GM12878 (cell line): ENCODE measurements at regions not wholly inside any gene's neighbourhood (a gene's known extent, or its start where the extent isn't known, plus 50 kb on each side); places are given as distances from the start of the nearest gene placed in this dataset.

ENCODE experiments used
- ATAC-seq: fragments of 200-7000 bp; cut with Tn5 transposase; 3 replicates; pipeline ENCODE4 v1.9.1; 2020; ENCODE audit warnings: mild to moderate bottlenecking, moderate library complexity
- BruUV-seq: library from RNA; stranded (reverse); fragments of 400-500 nt; replicated peaks from 2 replicates; lab custom pipeline; 2021; lab: Mats Ljungman, UMichigan
- CTCF ChIA-PET: fragments of 300-600 bp; sonication (Branson Sonifier 250); formaldehyde crosslinking; extraction: SDS; loops from one replicate; lab custom pipeline; 2021; ENCODE audit warnings: inconsistent platforms; lab: Yijun Ruan, JAX
- POLR2A ChIA-PET: fragments of 350-600 bp; formaldehyde crosslinking; extraction: SDS; loops from one replicate; lab custom pipeline; 2021; ENCODE audit warnings: inconsistent platforms; lab: Charles Lee
- RAD21 ChIA-PET: fragments of 300-600 bp; sonication (Branson Sonifier 250); formaldehyde crosslinking; loops from one replicate; lab custom pipeline; 2023; ENCODE audit warnings: antibody characterized with exemption; ENCODE audit not compliant: unreplicated experiment; lab: Charles Lee
- SMC1A ChIA-PET: fragments of 300-600 bp; sonication (Branson Sonifier 250); formaldehyde crosslinking; loops from one replicate; lab custom pipeline; 2023; ENCODE audit not compliant: unreplicated experiment, uncharacterized antibody; lab: Charles Lee
- DNase-seq: peaks from one replicate; pipeline ENCODE4 v3.0.0-alpha.2; 2011; ENCODE audit warnings: low read depth, low spot score
- FAIRE-seq: peaks from 3 replicates; lab custom pipeline; 2011; peaks lifted over from hg19 to GRCh38; lab: Jason Lieb, UNC
- H2AFZ ChIP-seq: 2 replicates; pipeline ENCODE4 v1.6.0; 2011; ENCODE audit warnings: low read depth, low read length, control low read depth; ENCODE audit not compliant: control insufficient read depth
- H3K27ac ChIP-seq: 2 replicates; pipeline ENCODE4 v1.5.1; 2011; ENCODE audit warnings: control low read depth; ENCODE audit not compliant: control insufficient read depth, insufficient read depth
- H3K27me3 ChIP-seq, 2 experiments: replicated peaks in 1 of 2; 2 replicates each; pipeline versions ENCODE4 v1.6.0 to v1.6.1; 2011; ENCODE audit warnings: low read length in 1 of 2; ENCODE audit not compliant: control insufficient read depth in 2 of 2, insufficient read depth in 2 of 2
- H3K36me3 ChIP-seq, 2 experiments: 2 replicates each; pipeline ENCODE4 v1.5.1; 2011; ENCODE audit warnings: low read length in 1 of 2; ENCODE audit not compliant: control insufficient read depth in 2 of 2, insufficient read depth in 2 of 2
- H3K4me1 ChIP-seq: 2 replicates; pipeline ENCODE4 v1.6.1; 2011; ENCODE audit warnings: mild to moderate bottlenecking, low read length, moderate library complexity, mixed read lengths; ENCODE audit not compliant: control insufficient read depth, insufficient read depth
- H3K4me2 ChIP-seq: 2 replicates; pipeline ENCODE4 v1.6.0; 2011; ENCODE audit warnings: control low read depth; ENCODE audit not compliant: control insufficient read depth, insufficient read depth
- H3K4me3 ChIP-seq: fragments of 200-600 bp; sonication (generic); 2 replicates; pipeline ENCODE4 v1.5.1; 2016
- H3K79me2 ChIP-seq: 2 replicates; pipeline ENCODE4 v1.6.0; 2011; ENCODE audit warnings: low read length; ENCODE audit not compliant: control insufficient read depth, insufficient read depth
- H3K9ac ChIP-seq: 2 replicates; pipeline ENCODE4 v1.8.0; 2011; ENCODE audit warnings: low read length, control low read depth, mixed read lengths; ENCODE audit not compliant: control insufficient read depth, insufficient read depth
- H3K9me3 ChIP-seq: replicated peaks from 3 replicates; pipeline ENCODE4 v1.5.1; 2011; ENCODE audit warnings: mild to moderate bottlenecking, low read length; ENCODE audit not compliant: control insufficient read depth, insufficient read depth
- H4K20me1 ChIP-seq: 2 replicates; pipeline ENCODE4 v1.6.0; 2011; ENCODE audit not compliant: control insufficient read depth, insufficient read depth
- CBFB ChIP-seq: IDR thresholded peaks from 2 replicates; pipeline ENCODE4 v1.6.1; 2016; ENCODE audit warnings: antibody characterized with exemption, low read depth
- KDM1A ChIP-seq: fragments of 200-600 bp; sonication (generic); IDR thresholded peaks from 2 replicates; pipeline ENCODE4 v1.6.1; 2016; ENCODE audit warnings: borderline replicate concordance
- KLF5 ChIP-seq: fragments of 450-650 bp; IDR thresholded peaks from 2 replicates; pipeline ENCODE4 v1.6.1; 2014; ENCODE audit warnings: mild to moderate bottlenecking; ENCODE audit not compliant: partially characterized antibody
- MYC ChIP-seq: IDR thresholded peaks from 2 replicates; pipeline ENCODE4 v1.6.1; 2011; ENCODE audit warnings: mild to moderate bottlenecking, low read length, moderate library complexity, inconsistent platforms; ENCODE audit not compliant: insufficient read depth, insufficient replicate concordance, insufficient read length, severe bottlenecking
- NRF1 ChIP-seq: conservative IDR thresholded peaks from 2 replicates; pipeline ENCODE4 v1.6.1; 2011; ENCODE audit warnings: mild to moderate bottlenecking, low read depth, low read length, improper control_type of control experiment
- SUPT20H ChIP-seq: IDR thresholded peaks from 2 replicates; pipeline ENCODE4 v1.6.1; 2011; ENCODE audit warnings: low read depth, mild to moderate bottlenecking, low read length, moderate library complexity, borderline replicate concordance; ENCODE audit not compliant: control insufficient read depth
- TBL1XR1 ChIP-seq: IDR thresholded peaks from 2 replicates; pipeline ENCODE4 v1.6.1; 2012; ENCODE audit warnings: low read depth, low read length, improper control_type of control experiment
- TCF3 ChIP-seq: IDR thresholded peaks from 2 replicates; pipeline ENCODE4 v1.6.1; 2012; ENCODE audit warnings: low read depth, mild to moderate bottlenecking, low read length, borderline replicate concordance; ENCODE audit not compliant: insufficient read depth
- WGBS: methylation state at CpG from one replicate; pipeline ENCODE4 v1.1.6; 2016; ENCODE audit warnings: low lambda C conversion rate; ENCODE audit not compliant: insufficient replicate concordance, insufficient coverage; ENCODE audit errors: missing lambda C conversion rate; 5-methylcytosine and 5-hydroxymethylcytosine counted together
- in situ Hi-C: fragments of 300-500 bp; cut with MboI; formaldehyde crosslinking; loops from 9 replicates; pipeline ENCODE4 v1.14.3; 2018; ENCODE audit warnings: mixed read lengths
- intact Hi-C: fragments of 100-400 bp; cut with micrococcal nuclease; formaldehyde crosslinking; loops from one replicate; pipeline ENCODE4 v1.14.2; 2022; ENCODE audit not compliant: unreplicated experiment
- TF ChIP-seq, protein P1 (sequence below): fragments of 450-650 bp; IDR thresholded peaks from 2 replicates; pipeline ENCODE4 v1.6.1; 2017; ENCODE audit warnings: antibody characterized with exemption, mild to moderate bottlenecking, moderate library complexity

DNA sequence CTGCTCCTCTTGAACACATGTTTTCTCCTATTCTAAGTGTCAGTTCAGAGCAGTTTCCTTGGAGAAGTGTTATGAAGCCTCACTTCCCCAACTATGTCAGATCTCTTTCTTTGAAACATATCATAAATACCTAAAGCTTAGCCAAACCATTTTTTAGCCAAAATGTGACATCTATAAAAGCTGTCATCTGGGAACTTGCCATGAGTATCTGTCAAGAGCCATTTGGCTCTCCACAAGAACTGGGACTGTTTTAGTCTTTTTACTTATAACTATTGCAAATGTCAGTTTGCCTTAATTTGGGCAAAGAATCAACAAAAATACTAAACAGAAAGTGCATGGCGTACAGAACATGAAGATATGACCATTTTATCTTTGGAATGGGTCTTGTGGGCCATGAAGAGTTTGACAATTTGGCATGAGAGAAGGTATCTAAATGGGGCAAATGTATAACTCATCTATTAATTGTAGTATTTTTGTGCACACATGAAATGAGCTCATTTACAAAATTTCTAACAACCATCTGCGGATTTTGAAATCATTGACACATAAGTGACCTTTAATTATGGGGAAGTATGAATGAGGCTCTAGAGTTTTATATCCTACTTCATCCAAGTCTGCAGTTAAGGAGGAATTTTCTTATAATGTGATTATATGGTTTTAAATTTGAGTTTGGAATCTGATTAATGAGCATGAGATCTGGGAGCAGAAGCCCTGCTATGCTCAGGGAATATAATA lies 129.1 kb upstream of the PACRGL start:
- ChIA-PET CTCF (no interaction called here), POLR2A (no interaction called here), RAD21 (no interaction called here), SMC1A (interaction anchor here (1.1 kb wide), 1 partner anchor 41 kb away, joined by 3 read pairs; no protein-coding TSS in a partner anchor)
- Histone ChIP-seq H3K79me2 (no peaks in the 10 kb centered on the region), H4K20me1 (no peaks in the 10 kb centered on the region), H2AFZ (no peak overlapping the region), H3K36me3 (no peaks in the 10 kb centered on the region), H3K4me2 (no peak overlapping the region), H3K27ac (no peak overlapping the region), H3K27me3 (no peaks in the 10 kb centered on the region), H3K9ac (no peak overlapping the region), H3K4me1 (no peaks in the 10 kb centered on the region), H3K9me3 (no peaks in the 10 kb centered on the region), H3K4me3 (no peak overlapping the region)
- ATAC-seq, result no peak
- FAIRE-seq, result no peak
- in situ Hi-C loops, result no loop called here
- TF ChIP-seq, protein P1, sequence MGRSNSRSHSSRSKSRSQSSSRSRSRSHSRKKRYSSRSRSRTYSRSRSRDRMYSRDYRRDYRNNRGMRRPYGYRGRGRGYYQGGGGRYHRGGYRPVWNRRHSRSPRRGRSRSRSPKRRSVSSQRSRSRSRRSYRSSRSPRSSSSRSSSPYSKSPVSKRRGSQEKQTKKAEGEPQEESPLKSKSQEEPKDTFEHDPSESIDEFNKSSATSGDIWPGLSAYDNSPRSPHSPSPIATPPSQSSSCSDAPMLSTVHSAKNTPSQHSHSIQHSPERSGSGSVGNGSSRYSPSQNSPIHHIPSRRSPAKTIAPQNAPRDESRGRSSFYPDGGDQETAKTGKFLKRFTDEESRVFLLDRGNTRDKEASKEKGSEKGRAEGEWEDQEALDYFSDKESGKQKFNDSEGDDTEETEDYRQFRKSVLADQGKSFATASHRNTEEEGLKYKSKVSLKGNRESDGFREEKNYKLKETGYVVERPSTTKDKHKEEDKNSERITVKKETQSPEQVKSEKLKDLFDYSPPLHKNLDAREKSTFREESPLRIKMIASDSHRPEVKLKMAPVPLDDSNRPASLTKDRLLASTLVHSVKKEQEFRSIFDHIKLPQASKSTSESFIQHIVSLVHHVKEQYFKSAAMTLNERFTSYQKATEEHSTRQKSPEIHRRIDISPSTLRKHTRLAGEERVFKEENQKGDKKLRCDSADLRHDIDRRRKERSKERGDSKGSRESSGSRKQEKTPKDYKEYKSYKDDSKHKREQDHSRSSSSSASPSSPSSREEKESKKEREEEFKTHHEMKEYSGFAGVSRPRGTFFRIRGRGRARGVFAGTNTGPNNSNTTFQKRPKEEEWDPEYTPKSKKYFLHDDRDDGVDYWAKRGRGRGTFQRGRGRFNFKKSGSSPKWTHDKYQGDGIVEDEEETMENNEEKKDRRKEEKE, result no peak
- no peak for TF ChIP-seq CBFB
- no peak for TF ChIP-seq KDM1A
- no peak for TF ChIP-seq NRF1
- no peak for TF ChIP-seq SUPT20H
- TF ChIP-seq TBL1XR1, result no peak
- TF ChIP-seq TCF3, result no peak
- TF ChIP-seq MYC, result no peak
- no peak for TF ChIP-seq KLF5
- WGBS, result 33% methylated on average over 2 of the region's 2 CpGs
- intact Hi-C loops, result no loop called here
- no peak for DNase-seq
- no TSS peak for BruUV-seq
